H1 (cell line): ENCODE measurements at regions not wholly inside any gene's neighbourhood (a gene's known extent, or its start where the extent isn't known, plus 50 kb on each side); places are given as distances from the start of the nearest gene placed in this dataset.

Experiments
- CHD1 ChIP-seq: IDR thresholded peaks from 2 replicates; pipeline ENCODE4 v1.6.1; 2012; ENCODE audit warnings: low read depth, low read length, improper control_type of control experiment
- HDAC2 ChIP-seq, 2 experiments: fragments of 300-600 bp in 1 of 2; sonication (generic) in 1 of 2; IDR thresholded peaks; 2 replicates each; pipeline ENCODE4 v1.6.1; 2011 to 2012; ENCODE audit warnings: low read depth in 2 of 2, low read length in 2 of 2, mild to moderate bottlenecking in 2 of 2, moderate library complexity in 2 of 2, borderline replicate concordance in 1 of 2, inconsistent platforms in 1 of 2
- POU5F1 ChIP-seq: IDR thresholded peaks from 2 replicates; pipeline ENCODE4 v1.6.1; 2011; ENCODE audit warnings: low read depth, mild to moderate bottlenecking, low read length, moderate library complexity
- RNF2 ChIP-seq: fragments of 200-900, 300-1000 bp; sonication (generic); IDR thresholded peaks from 2 replicates; pipeline ENCODE4 v1.7.1; 2016; ENCODE audit warnings: borderline replicate concordance, low read depth, mild to moderate bottlenecking, antibody characterized with exemption, low read length; ENCODE audit not compliant: poor library complexity, severe bottlenecking; ENCODE audit errors: missing control alignments
- TAF7 ChIP-seq: optimal IDR thresholded peaks from 2 replicates; pipeline ENCODE3; 2011; ENCODE audit warnings: low read depth, mild to moderate bottlenecking, inconsistent platforms, low read length, moderate library complexity, borderline replicate concordance
- TBP ChIP-seq: IDR thresholded peaks from 2 replicates; pipeline ENCODE4 v1.6.1; 2011; ENCODE audit warnings: low read depth, low read length, improper control_type of control experiment

DNA sequence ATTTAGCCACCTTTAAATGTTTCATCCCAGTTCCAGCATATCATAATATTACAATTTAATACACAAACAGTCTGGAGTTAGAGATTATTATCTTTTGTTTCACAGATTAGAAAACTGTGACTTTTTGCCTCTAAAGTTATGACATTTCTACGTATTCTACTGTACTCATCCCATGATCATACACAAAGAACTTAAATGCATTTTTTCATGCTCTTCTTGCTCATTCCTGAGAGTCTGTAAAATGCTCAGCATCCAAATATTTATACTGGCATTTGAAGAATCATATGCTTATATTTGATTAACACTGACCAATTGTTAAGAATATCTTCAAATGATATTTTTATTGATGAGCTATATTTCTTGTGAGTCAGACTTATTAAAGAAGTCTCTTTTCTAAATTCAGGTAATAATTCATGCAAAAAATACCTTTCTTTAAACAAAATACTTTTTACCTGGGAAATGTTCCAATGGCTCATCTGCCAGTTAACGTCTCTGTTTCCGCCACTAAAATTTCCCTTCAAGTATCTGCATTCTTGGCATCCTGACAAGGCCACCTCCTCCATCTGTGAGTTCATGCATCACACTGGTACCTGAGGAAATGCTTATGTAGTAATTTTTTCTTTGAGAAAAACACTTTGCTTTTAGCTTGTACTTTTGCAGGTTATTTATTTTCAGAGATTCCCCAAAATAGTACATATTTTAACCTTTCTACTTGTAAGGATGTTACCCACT lies 139.6 kb upstream of the RASA1 start (continued):
- TF ChIP-seq HDAC2 (IDR thresholded peaks at IDR 0.05; ENCODE audit: borderline replicate concordance in 1 of 2, low read depth in 2 of 2, low read length in 2 of 2) (no peak), RNF2 (no peak), TBP (no peak), POU5F1 (no peak), TAF7 (no peak), CHD1 (no peak)
